CD4-positive, alpha-beta T cell (primary cell): ENCODE measurements at regions not wholly inside any gene's neighbourhood (a gene's known extent, or its start where the extent isn't known, plus 50 kb on each side); places are given as distances from the start of the nearest gene placed in this dataset.

Experiments used
- ATAC-seq: fragments of 200-7000 bp; cut with Tn5 transposase; one replicate; pipeline ENCODE4 v1.10.0; 2022; ENCODE audit warnings: mild to moderate bottlenecking; ENCODE audit not compliant: poor library complexity
- CTCF ChIA-PET: fragments of 350-600 bp; sonication (Branson Sonifier 250); formaldehyde crosslinking; loops from one replicate; lab custom pipeline; 2021; ENCODE audit warnings: antibody characterized with exemption, inconsistent platforms; lab: Charles Lee
- POLR2A ChIA-PET: fragments of 350-600 bp; sonication (Branson Sonifier 250); formaldehyde crosslinking; loops from one replicate; lab custom pipeline; 2021; ENCODE audit warnings: antibody characterized with exemption, inconsistent platforms; lab: Charles Lee
- DNase-seq, 14 experiments: peaks; one replicate each; pipeline ENCODE4 v3.0.0-alpha.2; 2013 to 2020; ENCODE audit warnings: mixed read lengths in 2 of 14
- H3K27ac ChIP-seq, 2 donors: one replicate each; pipeline versions ENCODE4 v1.5.1 to v1.7.0; 2013; ENCODE audit warnings: low read length in 2 of 2, low read depth in 1 of 2, mild to moderate bottlenecking in 1 of 2
- H3K27me3 ChIP-seq, 2 experiments: 1 replicate in 1 of 2; 2 replicates in 1 of 2; pipeline versions ENCODE4 v1.6.1 to v1.7.0; 2013; ENCODE audit warnings: low read length in 2 of 2, control low read depth in 1 of 2, mild to moderate bottlenecking in 1 of 2, moderate library complexity in 1 of 2; ENCODE audit not compliant: insufficient read depth in 2 of 2, control insufficient read depth in 1 of 2
- H3K36me3 ChIP-seq: one replicate; pipeline ENCODE4 v1.6.1; 2013; ENCODE audit warnings: low read length, control low read depth; ENCODE audit not compliant: insufficient read depth
- H3K4me1 ChIP-seq: one replicate; pipeline ENCODE4 v1.6.1; 2013; ENCODE audit warnings: low read length, control low read depth; ENCODE audit not compliant: insufficient read depth
- H3K4me3 ChIP-seq: one replicate; pipeline ENCODE4 v1.5.1; 2013; ENCODE audit warnings: mild to moderate bottlenecking, low read length, moderate library complexity
- H3K9me3 ChIP-seq, 2 experiments: 1 replicate in 1 of 2; 2 replicates in 1 of 2; pipeline versions ENCODE4 v1.6.1 to v1.7.0; 2013; ENCODE audit warnings: low read length in 2 of 2, mild to moderate bottlenecking in 2 of 2, control low read depth in 1 of 2, moderate library complexity in 1 of 2; ENCODE audit not compliant: control insufficient read depth in 1 of 2, insufficient read depth in 1 of 2
- H3K27ac Mint-ChIP-seq: one replicate; pipeline ENCODE4 v1.8.0; 2020; ENCODE audit warnings: mixed read lengths
- H3K27me3 Mint-ChIP-seq: one replicate; pipeline ENCODE4 v1.8.0; 2021; ENCODE audit warnings: mixed read lengths
- H3K36me3 Mint-ChIP-seq: one replicate; pipeline ENCODE4 v1.8.0; 2021; ENCODE audit warnings: low read depth, mixed read lengths
- H3K4me1 Mint-ChIP-seq: one replicate; pipeline ENCODE4 v1.8.0; 2021; ENCODE audit warnings: low read depth, mixed read lengths
- H3K4me3 Mint-ChIP-seq: one replicate; pipeline ENCODE4 v1.8.0; 2020; ENCODE audit warnings: mild to moderate bottlenecking, mixed read lengths
- H3K9me3 Mint-ChIP-seq: one replicate; pipeline ENCODE4 v1.8.0; 2020; ENCODE audit warnings: mixed read lengths
- CTCF ChIP-seq: fragments of 200-600 bp; IDR thresholded peaks from one replicate; pipeline ENCODE4 v1.8.0; 2022; ENCODE audit warnings: antibody characterized with exemption, mild to moderate bottlenecking
- intact Hi-C, 2 experiments: fragments of 100-400 bp; cut with DNase I in 1 of 2; cut with micrococcal nuclease in 1 of 2; formaldehyde crosslinking; loops; one replicate each; pipeline versions ENCODE4 v1.15.1 to v1.9.0; 2023 to 2025; cut with DNase I, micrococcal nuclease

GRCh38 chr15:95556225-95556624 is 774.3 kb upstream of the NR2F2 start:
- H3K27me3 Mint-ChIP-seq, result peaks cover 25% of the 10 kb centered on the region

DNA sequence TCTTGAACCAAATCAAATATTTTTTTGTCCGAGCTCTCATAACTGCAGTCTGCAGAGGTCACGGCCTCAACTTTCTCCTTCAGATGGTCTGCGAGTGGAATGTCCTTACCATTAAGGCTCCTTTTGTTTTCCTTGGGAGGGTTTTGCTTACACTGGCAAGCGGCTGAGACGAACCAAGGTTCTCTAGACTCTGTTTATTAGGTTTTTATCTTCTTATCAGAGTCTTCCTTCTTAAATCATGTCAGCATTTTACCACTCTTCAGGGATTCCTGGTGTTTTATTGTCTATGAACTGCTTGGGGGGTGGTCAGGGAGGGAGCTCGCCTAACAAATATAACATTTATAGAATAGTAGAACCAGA is 773.7 kb upstream of the NR2F2 start:
- CTCF ChIA-PET, result no interaction called here
- Mint-ChIP-seq H3K36me3 (no peaks in the 10 kb centered on the region), H3K27ac (no peak overlapping the region), H3K4me1 (no peaks in the 10 kb centered on the region), H3K9me3 (no peaks in the 10 kb centered on the region), H3K27me3 (peaks cover 22% of the 10 kb centered on the region), H3K4me3 (no peak overlapping the region)
- TF ChIP-seq CTCF, result no peak
- Histone ChIP-seq H3K4me3 (no peak overlapping the region), H3K4me1 (no peaks in the 10 kb centered on the region), H3K36me3 (no peaks in the 10 kb centered on the region), H3K27me3 (no peaks in the 10 kb centered on the region), H3K9me3 (peaks cover 0 to 3% of the 10 kb centered on the region in 2 experiments), H3K27ac (no peak overlapping the region)
- intact Hi-C loops, result no loop called here
- POLR2A ChIA-PET, result no interaction called here
- ATAC-seq (no peak), DNase-seq (no peak)

More at GRCh38 chr15:95556225-95556624, 774.3 kb upstream of the NR2F2 start:
- Mint-ChIP-seq H3K36me3 (no peaks in the 10 kb centered on the region), H3K27ac (no peak overlapping the region), H3K4me3 (no peak overlapping the region), H3K9me3 (no peaks in the 10 kb centered on the region), H3K4me1 (no peaks in the 10 kb centered on the region)
- Histone ChIP-seq H3K27ac (no peak overlapping the region), H3K36me3 (no peaks in the 10 kb centered on the region), H3K27me3 (no peaks in the 10 kb centered on the region), H3K4me1 (no peaks in the 10 kb centered on the region), H3K4me3 (no peak overlapping the region), H3K9me3 (peaks cover 0 to 3% of the 10 kb centered on the region in 2 experiments)
- ATAC-seq, result no peak
- TF ChIP-seq CTCF, result no peak
- intact Hi-C loops, result no loop called here
- ChIA-PET POLR2A (no interaction called here), CTCF (no interaction called here)
- DNase-seq, result no peak

GRCh38 chr15:95557226-95558046 is 773.1 kb upstream of the NR2F2 start:
- no peaks in the 10 kb centered on the region for H3K27me3 ChIP-seq
- no peak overlapping the region for H3K27ac ChIP-seq
- TF ChIP-seq CTCF, result no peak
- ChIA-PET POLR2A (no interaction called here), CTCF (no interaction called here)
- Mint-ChIP-seq H3K27me3 (peaks cover 22% of the 10 kb centered on the region), H3K4me1 (no peaks in the 10 kb centered on the region), H3K36me3 (no peaks in the 10 kb centered on the region), H3K9me3 (no peaks in the 10 kb centered on the region), H3K27ac (no peak overlapping the region), H3K4me3 (no peak overlapping the region)
- intact Hi-C loops, result no loop called here
- H3K4me3 ChIP-seq, result no peak overlapping the region
- no peaks in the 10 kb centered on the region for H3K36me3 ChIP-seq
- DNase-seq (no peak), ATAC-seq (no peak)
- no peaks in the 10 kb centered on the region for H3K4me1 ChIP-seq
- H3K9me3 ChIP-seq, result peaks cover 0 to 3% of the 10 kb centered on the region in 2 experiments
